Tibial nerve (tissue), 3 donors: ENCODE measurements at regions not wholly inside any gene's neighbourhood (a gene's known extent, or its start where the extent isn't known, plus 50 kb on each side); places are given as distances from the start of the nearest gene placed in this dataset.

Source experiments
- CTCF ChIP-seq, 5 experiments: fragments of 200-600 bp in 3 of 5; fragments of 450-650 bp in 2 of 5; sonication (generic) in 3 of 5; IDR thresholded peaks; one replicate each; pipeline ENCODE4 v1.5.1; 2016 to 2019; ENCODE audit warnings: antibody characterized with exemption in 5 of 5, mild to moderate bottlenecking in 3 of 5, moderate library complexity in 2 of 5
- POLR2A ChIP-seq, 2 donors: fragments of 450-650 bp; IDR thresholded peaks; one replicate each; pipeline ENCODE4 v1.6.1; 2017; ENCODE audit warnings: antibody characterized with exemption in 2 of 2, mild to moderate bottlenecking in 2 of 2, moderate library complexity in 2 of 2

DNA sequence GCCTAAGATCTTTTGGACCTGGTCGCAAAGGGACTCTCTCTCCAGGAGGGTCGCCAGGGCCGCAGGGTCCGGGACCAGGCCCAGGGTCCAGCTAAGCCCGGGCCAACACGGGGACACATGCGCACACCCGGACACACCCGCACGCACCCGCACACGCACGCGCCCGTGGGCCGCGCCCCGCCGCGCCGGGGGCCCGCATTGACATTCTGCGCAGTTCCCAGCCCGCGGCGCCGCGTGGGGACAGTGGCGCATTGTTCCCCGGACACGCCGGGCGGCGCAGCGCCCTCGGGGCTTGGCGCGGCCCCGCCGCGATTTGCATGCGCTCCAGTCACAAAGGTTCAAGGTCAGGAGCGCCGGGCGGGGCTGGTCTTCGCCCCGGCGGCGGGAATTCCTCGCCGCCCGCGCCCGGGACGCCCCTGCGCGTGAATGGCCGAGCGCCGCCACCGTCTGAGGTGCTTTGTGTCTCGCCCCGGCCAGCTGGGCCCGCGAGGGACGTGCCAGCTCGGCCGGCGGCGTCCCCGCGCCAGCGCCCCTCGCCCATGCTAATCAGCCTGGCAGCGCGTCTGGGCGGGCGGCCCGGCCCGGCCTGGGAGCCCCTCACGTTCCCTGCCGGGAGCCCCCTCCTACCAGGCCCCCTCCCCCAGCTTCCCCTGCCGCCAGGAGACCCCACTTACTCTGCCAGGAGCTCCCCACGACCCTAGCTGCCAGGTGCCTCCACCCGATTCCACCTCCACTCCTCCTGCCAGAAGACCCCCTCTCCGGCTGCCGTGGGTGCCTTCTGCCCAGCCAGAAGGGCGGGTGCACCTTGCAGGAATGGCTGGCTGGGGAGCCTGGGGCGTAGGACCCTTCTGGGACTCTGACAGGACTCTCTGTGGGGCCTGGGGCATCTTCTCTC is 50.5 kb upstream of the WNT7B start:
- TF ChIP-seq CTCF (IDR thresholded peaks at IDR 0.05) (peak in 3 of 5 experiments; percentile 22 to 62 (median 52)), POLR2A (IDR thresholded peaks at IDR 0.05) (peak in 1 of 2 donors; percentile 35)
